Loucy (cell line): ENCODE measurements at regions not wholly inside any gene's neighbourhood (a gene's known extent, or its start where the extent isn't known, plus 50 kb on each side); places are given as distances from the start of the nearest gene placed in this dataset.

Source experiments
- H2AFZ ChIP-seq: fragments of 200-600 bp; sonication (generic); 2 replicates; pipeline ENCODE4 v1.6.0; 2016; ENCODE audit warnings: antibody characterized with exemption, mild to moderate bottlenecking, low read length, moderate library complexity
- H3F3A ChIP-seq: fragments of 200-600 bp; 2 replicates; pipeline ENCODE4 v1.6.0; 2016; ENCODE audit warnings: antibody characterized with exemption, low read depth, mild to moderate bottlenecking
- H3K27me3 ChIP-seq: fragments of 200-600 bp; sonication (generic); 2 replicates; pipeline ENCODE4 v1.6.1; 2014; ENCODE audit warnings: low read length, mild to moderate bottlenecking; ENCODE audit not compliant: insufficient read depth, poor library complexity, severe bottlenecking
- H3K36me3 ChIP-seq: fragments of 200-600 bp; sonication (generic); 2 replicates; pipeline ENCODE4 v1.6.1; 2016; ENCODE audit warnings: low read length; ENCODE audit not compliant: insufficient read depth
- H3K4me1 ChIP-seq: fragments of 200-600 bp; sonication (generic); 2 replicates; pipeline ENCODE4 v1.5.1; 2014; ENCODE audit warnings: low read length, mild to moderate bottlenecking; ENCODE audit not compliant: insufficient read depth, poor library complexity, severe bottlenecking
- H3K4me2 ChIP-seq: fragments of 200-600 bp; sonication (generic); 2 replicates; pipeline ENCODE4 v1.6.0; 2014; ENCODE audit warnings: antibody characterized with exemption, low read length, low read depth, mild to moderate bottlenecking; ENCODE audit not compliant: poor library complexity, severe bottlenecking
- H3K4me3 ChIP-seq: fragments of 200-600 bp; sonication (generic); 2 replicates; pipeline ENCODE4 v1.5.1; 2014; ENCODE audit warnings: low read length, mild to moderate bottlenecking, mixed read lengths; ENCODE audit not compliant: poor library complexity, severe bottlenecking
- H3K79me2 ChIP-seq: fragments of 200-600 bp; sonication (generic); 2 replicates; pipeline ENCODE4 v1.6.1; 2014; ENCODE audit warnings: low read length; ENCODE audit not compliant: insufficient read depth
- H3K9ac ChIP-seq: fragments of 200-600 bp; sonication (generic); 2 replicates; pipeline ENCODE4 v1.6.0; 2014; ENCODE audit warnings: mild to moderate bottlenecking, low read depth, low read length, moderate library complexity; ENCODE audit not compliant: poor library complexity, severe bottlenecking
- H3K9me2 ChIP-seq: fragments of 200-600 bp; sonication (generic); replicated peaks from 2 replicates; pipeline ENCODE4 v1.6.1; 2016; ENCODE audit warnings: low read depth, low read length, mixed read lengths
- H3K9me3 ChIP-seq: fragments of 200-600 bp; sonication (generic); 2 replicates; pipeline ENCODE4 v1.6.1; 2014; ENCODE audit warnings: mild to moderate bottlenecking, antibody characterized with exemption, low read length, low read depth; ENCODE audit not compliant: insufficient read depth
- H4K20me1 ChIP-seq: fragments of 200-600 bp; sonication (generic); 2 replicates; pipeline ENCODE4 v1.6.0; 2014; ENCODE audit warnings: antibody characterized with exemption, low read length, mild to moderate bottlenecking; ENCODE audit not compliant: insufficient read depth, poor library complexity, severe bottlenecking
- CTCF ChIP-seq: fragments of 200-600 bp; sonication (generic); conservative IDR thresholded peaks from 2 replicates; pipeline ENCODE4 v1.5.1; 2014; ENCODE audit warnings: mild to moderate bottlenecking, antibody characterized with exemption, low read length
- EZH2phosphoT487 ChIP-seq: fragments of 200-600 bp; IDR thresholded peaks from 2 replicates; pipeline ENCODE4 v1.6.1; 2018; ENCODE audit warnings: antibody characterized with exemption, mild to moderate bottlenecking, moderate library complexity, borderline replicate concordance

GRCh38 chr6:153958860-153959259, 80.2 kb upstream of the OPRM1 start:
- no peaks in the 10 kb centered on the region for H3F3A ChIP-seq
- H2AFZ ChIP-seq, result no peak overlapping the region
- no peaks in the 10 kb centered on the region for H3K9me3 ChIP-seq
- no peak overlapping the region for H3K4me2 ChIP-seq
- no peaks in the 10 kb centered on the region for H3K79me2 ChIP-seq
- no peaks in the 10 kb centered on the region for H4K20me1 ChIP-seq
- H3K4me3 ChIP-seq, result no peak overlapping the region
- no peaks in the 10 kb centered on the region for H3K4me1 ChIP-seq
- no peaks in the 10 kb centered on the region for H3K36me3 ChIP-seq
- TF ChIP-seq EZH2phosphoT487 (no peak), CTCF (no peak)
- H3K27me3 ChIP-seq, result no peaks in the 10 kb centered on the region
- H3K9me2 ChIP-seq, result no peaks in the 10 kb centered on the region
- no peak overlapping the region for H3K9ac ChIP-seq

- H2AFZ ChIP-seq, result no peak overlapping the region
- H3F3A ChIP-seq, result no peaks in the 10 kb centered on the region
- no peaks in the 10 kb centered on the region for H4K20me1 ChIP-seq
- H3K4me3 ChIP-seq, result no peak overlapping the region
- no peak overlapping the region for H3K4me2 ChIP-seq
- H3K36me3 ChIP-seq, result no peaks in the 10 kb centered on the region
- no peaks in the 10 kb centered on the region for H3K4me1 ChIP-seq
- H3K79me2 ChIP-seq, result no peaks in the 10 kb centered on the region
- no peaks in the 10 kb centered on the region for H3K9me2 ChIP-seq
- no peaks in the 10 kb centered on the region for H3K9me3 ChIP-seq
- TF ChIP-seq EZH2phosphoT487 (no peak), CTCF (no peak)
- no peaks in the 10 kb centered on the region for H3K27me3 ChIP-seq
- H3K9ac ChIP-seq, result no peak overlapping the region
Observed at GRCh38 chr6:153957394-153957793, 81.6 kb upstream of the OPRM1 start.

GRCh38 chr6:153956808-153957207, 82.2 kb upstream of the OPRM1 start:
- no peaks in the 10 kb centered on the region for H3K79me2 ChIP-seq
- TF ChIP-seq EZH2phosphoT487 (no peak), CTCF (no peak)

More at GRCh38 chr6:153956808-153957207, 82.2 kb upstream of the OPRM1 start:
- no peak overlapping the region for H3K4me2 ChIP-seq
- no peaks in the 10 kb centered on the region for H3K36me3 ChIP-seq
- no peaks in the 10 kb centered on the region for H3K27me3 ChIP-seq
- no peak overlapping the region for H3K9ac ChIP-seq
- no peaks in the 10 kb centered on the region for H4K20me1 ChIP-seq
- H3K4me1 ChIP-seq, result no peaks in the 10 kb centered on the region
- no peaks in the 10 kb centered on the region for H3K9me2 ChIP-seq
- no peak overlapping the region for H3K4me3 ChIP-seq
- no peak overlapping the region for H2AFZ ChIP-seq
- H3F3A ChIP-seq, result no peaks in the 10 kb centered on the region
- H3K9me3 ChIP-seq, result no peaks in the 10 kb centered on the region
